ENCODE measurements at regions not wholly inside any gene's neighbourhood (a gene's known extent, or its start where the extent isn't known, plus 50 kb on each side); places are given as distances from the start of the nearest gene placed in this dataset.
"Not testable (repeated sequence)": the region's sequence is repeated elsewhere in the genome, so short reads cannot be mapped to it uniquely, and the experiment has no call there.

DNA sequence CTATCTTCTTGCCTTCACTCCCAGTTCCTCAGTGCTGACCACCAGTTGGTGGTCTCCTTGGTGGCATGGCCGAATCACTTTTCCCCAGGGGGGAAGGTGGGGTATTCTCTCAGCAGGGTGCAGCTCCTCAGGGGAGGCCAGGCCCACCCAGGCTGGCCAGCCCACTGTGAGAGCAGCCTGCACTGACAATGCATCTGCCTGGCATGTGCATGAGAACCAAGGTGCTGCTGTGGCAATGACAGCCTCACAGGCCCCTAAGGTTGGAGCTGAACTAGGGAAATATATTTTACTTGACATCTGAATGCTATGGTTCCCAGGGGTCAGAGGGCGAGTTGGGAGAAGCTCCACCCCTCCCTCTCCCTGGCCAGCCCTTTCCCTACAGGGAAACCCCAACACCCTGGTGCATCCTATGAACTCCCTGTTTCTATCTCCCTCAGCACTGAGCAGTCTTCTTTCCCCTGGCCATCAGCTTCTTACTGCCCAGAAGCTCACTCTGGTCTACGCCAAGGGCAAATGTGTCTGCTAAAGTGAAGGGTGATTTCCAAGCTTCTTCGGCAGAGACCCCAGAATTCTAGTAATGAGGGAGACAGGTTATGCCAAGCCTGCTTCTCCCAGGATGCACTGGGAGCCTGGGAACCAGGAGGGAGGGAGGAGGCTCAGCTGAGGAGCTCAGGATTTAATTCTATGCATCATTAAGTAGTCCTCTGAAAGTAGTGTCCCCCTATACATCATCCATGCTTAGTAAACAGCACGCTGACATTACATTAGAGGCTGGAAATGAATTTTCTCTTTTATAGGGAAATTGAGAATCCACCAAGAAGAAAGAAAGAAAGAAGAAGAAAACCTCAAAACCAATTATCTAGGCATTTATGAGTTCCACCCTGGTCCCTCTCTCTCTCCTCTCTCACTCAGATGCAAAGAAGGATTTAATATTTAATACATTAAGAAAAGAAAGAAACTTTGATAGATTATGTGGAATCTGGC, 107.7 kb downstream of the TRIM43 start:
- TF ChIP-seq, protein P1, sequence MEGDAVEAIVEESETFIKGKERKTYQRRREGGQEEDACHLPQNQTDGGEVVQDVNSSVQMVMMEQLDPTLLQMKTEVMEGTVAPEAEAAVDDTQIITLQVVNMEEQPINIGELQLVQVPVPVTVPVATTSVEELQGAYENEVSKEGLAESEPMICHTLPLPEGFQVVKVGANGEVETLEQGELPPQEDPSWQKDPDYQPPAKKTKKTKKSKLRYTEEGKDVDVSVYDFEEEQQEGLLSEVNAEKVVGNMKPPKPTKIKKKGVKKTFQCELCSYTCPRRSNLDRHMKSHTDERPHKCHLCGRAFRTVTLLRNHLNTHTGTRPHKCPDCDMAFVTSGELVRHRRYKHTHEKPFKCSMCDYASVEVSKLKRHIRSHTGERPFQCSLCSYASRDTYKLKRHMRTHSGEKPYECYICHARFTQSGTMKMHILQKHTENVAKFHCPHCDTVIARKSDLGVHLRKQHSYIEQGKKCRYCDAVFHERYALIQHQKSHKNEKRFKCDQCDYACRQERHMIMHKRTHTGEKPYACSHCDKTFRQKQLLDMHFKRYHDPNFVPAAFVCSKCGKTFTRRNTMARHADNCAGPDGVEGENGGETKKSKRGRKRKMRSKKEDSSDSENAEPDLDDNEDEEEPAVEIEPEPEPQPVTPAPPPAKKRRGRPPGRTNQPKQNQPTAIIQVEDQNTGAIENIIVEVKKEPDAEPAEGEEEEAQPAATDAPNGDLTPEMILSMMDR (IDR thresholded peaks at IDR 0.05 in 8 of 11, conservative IDR thresholded peaks at IDR 0.05 in 3 of 11), result not testable (repeated sequence)
- not testable (repeated sequence) for TF ChIP-seq POLR2AphosphoS5 (IDR thresholded peaks at IDR 0.05)

Data from spleen (tissue), 7 donors.